ENCODE measurements at regions not wholly inside any gene's neighbourhood (a gene's known extent, or its start where the extent isn't known, plus 50 kb on each side); places are given as distances from the start of the nearest gene placed in this dataset.
A peak's percentile ranks its signal among the peaks of the same experiment; 100 is the strongest.

DNA sequence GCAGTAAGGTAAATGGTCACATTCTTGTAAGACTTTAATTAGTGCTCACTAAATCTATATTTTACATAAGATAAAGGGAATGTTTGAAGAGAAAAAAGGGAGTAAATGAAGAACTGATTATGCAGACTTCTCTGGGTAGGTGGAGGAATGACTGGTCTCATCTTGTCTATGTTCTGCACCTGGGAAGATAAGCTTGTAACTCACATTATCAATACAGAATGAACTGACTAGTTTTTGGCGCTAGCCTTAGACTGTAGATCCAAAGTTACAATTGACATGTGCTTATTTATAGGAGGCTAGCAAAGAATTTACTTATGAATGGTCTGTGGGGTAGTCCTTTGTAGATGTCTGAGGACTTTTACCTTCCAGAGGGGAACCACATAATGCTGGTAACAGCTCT, 214.9 kb upstream of the RAB4A start:
- no peaks in the 10 kb centered on the region for H3K36me3 ChIP-seq
- no peaks in the 10 kb centered on the region for H3K27me3 ChIP-seq
- TF ChIP-seq, protein P1, sequence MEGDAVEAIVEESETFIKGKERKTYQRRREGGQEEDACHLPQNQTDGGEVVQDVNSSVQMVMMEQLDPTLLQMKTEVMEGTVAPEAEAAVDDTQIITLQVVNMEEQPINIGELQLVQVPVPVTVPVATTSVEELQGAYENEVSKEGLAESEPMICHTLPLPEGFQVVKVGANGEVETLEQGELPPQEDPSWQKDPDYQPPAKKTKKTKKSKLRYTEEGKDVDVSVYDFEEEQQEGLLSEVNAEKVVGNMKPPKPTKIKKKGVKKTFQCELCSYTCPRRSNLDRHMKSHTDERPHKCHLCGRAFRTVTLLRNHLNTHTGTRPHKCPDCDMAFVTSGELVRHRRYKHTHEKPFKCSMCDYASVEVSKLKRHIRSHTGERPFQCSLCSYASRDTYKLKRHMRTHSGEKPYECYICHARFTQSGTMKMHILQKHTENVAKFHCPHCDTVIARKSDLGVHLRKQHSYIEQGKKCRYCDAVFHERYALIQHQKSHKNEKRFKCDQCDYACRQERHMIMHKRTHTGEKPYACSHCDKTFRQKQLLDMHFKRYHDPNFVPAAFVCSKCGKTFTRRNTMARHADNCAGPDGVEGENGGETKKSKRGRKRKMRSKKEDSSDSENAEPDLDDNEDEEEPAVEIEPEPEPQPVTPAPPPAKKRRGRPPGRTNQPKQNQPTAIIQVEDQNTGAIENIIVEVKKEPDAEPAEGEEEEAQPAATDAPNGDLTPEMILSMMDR (IDR thresholded peaks at IDR 0.05) = no peak
- intact Hi-C loops (cut with DNase I; ENCODE audit: low total_unique reads) = no loop called here
- peaks cover 0 to 29% (median 18%) of the 10 kb centered on the region in 4 donors for H3K4me1 ChIP-seq
- no peaks in the 10 kb centered on the region for H3K9me3 ChIP-seq
- no peak overlapping the region for H3K4me3 ChIP-seq
- DNase-seq = no peak
- H3K27ac ChIP-seq = no peak overlapping the region

DNA sequence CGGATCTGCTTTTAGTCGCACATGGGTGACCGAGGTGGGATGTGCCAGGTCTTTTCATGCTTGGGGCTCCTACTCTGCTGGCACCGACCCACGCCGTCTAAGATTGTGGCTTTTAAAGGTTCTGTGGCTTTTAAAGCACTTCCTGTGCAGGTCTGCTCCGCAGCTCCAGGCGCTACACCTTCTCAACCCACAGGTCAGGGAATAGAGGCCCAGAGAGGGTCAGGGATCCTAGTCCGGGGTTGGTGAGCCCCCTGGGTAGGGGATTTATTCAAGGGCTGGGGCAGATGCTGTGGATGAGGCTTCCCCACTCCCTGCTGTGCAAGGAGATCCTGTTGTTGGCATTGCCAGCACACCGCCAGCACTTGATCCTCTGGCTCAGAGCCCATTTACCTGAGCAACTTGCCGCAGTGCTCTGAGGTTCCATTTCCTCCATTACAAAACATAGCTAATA, 212.8 kb upstream of the RAB4A start:
- Histone ChIP-seq H3K4me3 (no peak overlapping the region), H3K9me3 (no peaks in the 10 kb centered on the region), H3K27me3 (no peaks in the 10 kb centered on the region), H3K4me1 (peaks cover 0 to 41% (median 26%) of the 10 kb centered on the region in 4 donors), H3K36me3 (no peaks in the 10 kb centered on the region), H3K27ac (no peak overlapping the region)
- no peak for DNase-seq
- intact Hi-C loops (cut with DNase I; ENCODE audit: low total_unique reads) = no loop called here
- TF ChIP-seq, protein P1 (IDR thresholded peaks at IDR 0.05) = no peak

DNA sequence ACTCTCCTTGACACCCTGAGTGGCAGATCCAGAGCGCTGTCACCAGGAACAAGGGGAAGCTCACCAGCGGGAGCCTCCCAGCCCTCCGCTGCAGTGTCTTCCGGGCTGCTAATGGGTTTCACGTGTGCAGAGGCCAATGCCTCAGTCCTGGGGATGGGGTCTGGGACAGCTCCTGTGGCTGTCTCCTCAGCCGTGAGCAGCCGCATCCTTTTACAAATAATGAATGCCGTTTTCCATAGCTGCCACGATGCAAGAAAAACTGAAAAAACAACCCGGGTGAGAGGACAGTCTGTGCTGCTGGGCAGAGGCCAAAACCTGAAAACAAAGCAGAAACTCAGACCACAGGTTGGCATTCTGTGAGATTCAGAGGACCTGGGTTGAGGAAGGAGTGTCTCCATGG, 212.2 kb upstream of the RAB4A start:
- no peaks in the 10 kb centered on the region for H3K36me3 ChIP-seq
- H3K4me1 ChIP-seq = peaks cover 0 to 41% (median 26%) of the 10 kb centered on the region in 4 donors
- no peaks in the 10 kb centered on the region for H3K27me3 ChIP-seq
- TF ChIP-seq, protein P1 (IDR thresholded peaks at IDR 0.05) = no peak
- H3K27ac ChIP-seq = no peak overlapping the region
- peak in 1 of 2 donors; percentile 38 for DNase-seq
- H3K4me3 ChIP-seq = no peak overlapping the region
- H3K9me3 ChIP-seq = no peaks in the 10 kb centered on the region
- intact Hi-C loops (cut with DNase I; ENCODE audit: low total_unique reads) = no loop called here

DNA sequence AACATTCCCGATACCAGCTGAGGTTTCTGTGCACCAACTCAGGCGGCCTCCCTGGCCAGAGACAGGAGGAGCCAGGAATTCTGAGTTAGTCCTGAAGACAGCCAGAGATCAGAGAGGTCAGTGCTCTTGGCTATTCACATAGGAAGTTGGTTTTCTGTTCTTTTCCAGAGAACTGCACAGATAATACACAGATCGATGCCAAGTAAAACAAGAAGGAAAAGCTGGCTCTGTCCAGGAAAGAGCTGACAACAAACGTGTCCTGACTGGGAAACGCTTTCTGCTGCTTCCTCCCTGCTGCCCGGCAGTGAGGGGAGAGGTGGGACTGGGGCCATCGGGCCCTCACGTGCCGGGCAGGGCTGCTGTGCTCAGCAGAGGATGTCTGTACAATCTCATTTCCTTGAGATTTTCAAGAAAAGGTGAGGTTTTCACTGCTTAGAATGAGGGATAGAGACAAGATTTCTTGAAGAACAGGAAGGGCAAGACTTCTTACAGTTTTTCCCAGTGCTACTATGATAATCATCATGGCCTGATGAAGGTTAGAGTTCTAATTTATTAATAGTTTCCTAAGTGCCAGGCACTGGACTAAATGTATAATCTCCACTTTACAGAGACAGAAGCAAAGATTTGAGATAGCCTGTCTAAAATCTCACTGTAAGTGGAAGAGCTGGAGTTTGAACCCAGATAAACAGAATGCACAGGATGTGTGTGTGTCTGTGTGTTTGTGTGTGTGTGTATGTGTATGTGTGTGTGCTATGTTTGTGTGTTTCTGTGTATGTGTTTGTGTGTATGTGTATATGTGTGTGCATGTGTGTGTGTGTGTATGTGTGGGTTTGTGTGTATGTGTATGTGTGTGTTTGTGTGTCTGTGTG, 211.0 kb upstream of the RAB4A start:
- intact Hi-C loops (cut with DNase I; ENCODE audit: low total_unique reads) = no loop called here
- peak; percentile 57 to 81 for DNase-seq
- peaks cover 0 to 41% (median 26%) of the 10 kb centered on the region in 4 donors for H3K4me1 ChIP-seq
- peak overlapping the region; percentile 40 to 51 for H3K27ac ChIP-seq
- H3K36me3 ChIP-seq = no peaks in the 10 kb centered on the region
- H3K9me3 ChIP-seq = no peaks in the 10 kb centered on the region
- H3K4me3 ChIP-seq = no peak overlapping the region
- no peaks in the 10 kb centered on the region for H3K27me3 ChIP-seq
- TF ChIP-seq, protein P1 (IDR thresholded peaks at IDR 0.05) = no peak

DNA sequence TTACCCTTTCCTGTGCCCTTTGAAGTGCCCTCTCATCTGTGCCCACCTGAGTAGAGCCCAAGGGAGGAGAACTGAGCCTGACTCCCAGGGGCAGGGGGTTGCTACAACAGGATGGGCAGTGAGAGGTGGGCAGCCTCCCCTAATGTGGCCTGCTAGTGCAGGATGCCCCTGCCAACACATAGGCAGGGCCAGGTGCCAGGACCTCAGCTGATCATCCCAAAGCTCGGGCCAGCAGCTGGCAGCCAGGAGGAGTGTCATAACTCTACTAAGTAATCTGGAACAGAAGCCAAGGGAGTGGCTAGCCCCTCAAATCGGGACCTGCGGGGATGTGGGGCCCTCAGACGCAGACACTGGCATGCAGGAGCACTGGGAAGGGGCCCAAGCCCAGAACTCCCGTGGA, 208.8 kb upstream of the RAB4A start:
- Histone ChIP-seq H3K4me1 (peaks cover 0 to 41% (median 26%) of the 10 kb centered on the region in 4 donors), H3K27ac (no peak overlapping the region), H3K4me3 (no peak overlapping the region), H3K27me3 (no peaks in the 10 kb centered on the region), H3K36me3 (no peaks in the 10 kb centered on the region), H3K9me3 (no peaks in the 10 kb centered on the region)
- intact Hi-C loops (cut with DNase I; ENCODE audit: low total_unique reads) = no loop called here
- DNase-seq = peak in 1 of 2 donors; percentile 74
- TF ChIP-seq, protein P1 (IDR thresholded peaks at IDR 0.05) = no peak

Measured in tibial artery (tissue), 4 donors.